ENCODE measurements at regions not wholly inside any gene's neighbourhood (a gene's known extent, or its start where the extent isn't known, plus 50 kb on each side); places are given as distances from the start of the nearest gene placed in this dataset.

DNA sequence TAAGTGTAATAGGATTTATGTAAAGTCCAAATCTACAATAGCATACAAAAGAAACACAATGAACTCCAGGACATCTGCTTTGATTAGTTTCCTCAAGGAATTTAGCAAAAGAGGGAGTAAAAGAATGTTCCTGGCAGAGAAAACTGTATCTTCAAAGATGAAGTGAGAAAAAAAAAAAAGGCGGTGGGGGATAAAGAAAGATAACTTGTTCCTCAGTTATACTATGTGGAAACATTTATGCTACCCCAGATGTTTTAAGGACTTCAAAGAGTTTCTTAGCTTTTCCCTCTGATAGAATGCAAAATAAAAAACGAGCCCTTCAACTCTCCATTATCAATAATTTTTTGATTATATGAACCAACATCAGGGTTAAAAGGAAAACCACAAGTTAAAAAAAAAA lies 908.9 kb upstream of the ADGRL2 start:
- BruUV-seq (replicated peaks) = no TSS peak
- CTCF ChIA-PET = no interaction called here
- TF ChIP-seq, protein P1, sequence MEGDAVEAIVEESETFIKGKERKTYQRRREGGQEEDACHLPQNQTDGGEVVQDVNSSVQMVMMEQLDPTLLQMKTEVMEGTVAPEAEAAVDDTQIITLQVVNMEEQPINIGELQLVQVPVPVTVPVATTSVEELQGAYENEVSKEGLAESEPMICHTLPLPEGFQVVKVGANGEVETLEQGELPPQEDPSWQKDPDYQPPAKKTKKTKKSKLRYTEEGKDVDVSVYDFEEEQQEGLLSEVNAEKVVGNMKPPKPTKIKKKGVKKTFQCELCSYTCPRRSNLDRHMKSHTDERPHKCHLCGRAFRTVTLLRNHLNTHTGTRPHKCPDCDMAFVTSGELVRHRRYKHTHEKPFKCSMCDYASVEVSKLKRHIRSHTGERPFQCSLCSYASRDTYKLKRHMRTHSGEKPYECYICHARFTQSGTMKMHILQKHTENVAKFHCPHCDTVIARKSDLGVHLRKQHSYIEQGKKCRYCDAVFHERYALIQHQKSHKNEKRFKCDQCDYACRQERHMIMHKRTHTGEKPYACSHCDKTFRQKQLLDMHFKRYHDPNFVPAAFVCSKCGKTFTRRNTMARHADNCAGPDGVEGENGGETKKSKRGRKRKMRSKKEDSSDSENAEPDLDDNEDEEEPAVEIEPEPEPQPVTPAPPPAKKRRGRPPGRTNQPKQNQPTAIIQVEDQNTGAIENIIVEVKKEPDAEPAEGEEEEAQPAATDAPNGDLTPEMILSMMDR (conservative IDR thresholded peaks at IDR 0.05; ENCODE audit: low read depth, low read length) = no peak
- no peak for TF ChIP-seq EZH2 (IDR thresholded peaks at IDR 0.05; ENCODE audit: borderline replicate concordance, low read depth, low read length, poor library complexity, severe bottlenecking)
- POLR2A ChIA-PET (ENCODE audit: low non-redundant PET) = no interaction called here
- no peaks in the 10 kb centered on the region for H3K9me3 ChIP-seq (ENCODE audit: low read depth, low read length, poor library complexity, severe bottlenecking)
- no peak for DNase-seq (ENCODE audit: low spot score)
- H3K27ac ChIP-seq (ENCODE audit: low read depth, low read length, poor library complexity, severe bottlenecking) = no peak overlapping the region
- intact Hi-C loops (cut with micrococcal nuclease; ENCODE audit: unreplicated experiment) = no loop called here
- no peak overlapping the region for H3K4me3 ChIP-seq (ENCODE audit: low read depth, low read length, poor library complexity, severe bottlenecking)
- H3K4me1 ChIP-seq (ENCODE audit: insufficient read depth, low read length, poor library complexity, severe bottlenecking) = no peaks in the 10 kb centered on the region
- H3K36me3 ChIP-seq (ENCODE audit: insufficient read depth, low read length, poor library complexity, severe bottlenecking) = no peaks in the 10 kb centered on the region
- H3K27me3 ChIP-seq (replicated peaks; ENCODE audit: insufficient read depth, low read depth, low read length, poor library complexity) = no peaks in the 10 kb centered on the region

DNA sequence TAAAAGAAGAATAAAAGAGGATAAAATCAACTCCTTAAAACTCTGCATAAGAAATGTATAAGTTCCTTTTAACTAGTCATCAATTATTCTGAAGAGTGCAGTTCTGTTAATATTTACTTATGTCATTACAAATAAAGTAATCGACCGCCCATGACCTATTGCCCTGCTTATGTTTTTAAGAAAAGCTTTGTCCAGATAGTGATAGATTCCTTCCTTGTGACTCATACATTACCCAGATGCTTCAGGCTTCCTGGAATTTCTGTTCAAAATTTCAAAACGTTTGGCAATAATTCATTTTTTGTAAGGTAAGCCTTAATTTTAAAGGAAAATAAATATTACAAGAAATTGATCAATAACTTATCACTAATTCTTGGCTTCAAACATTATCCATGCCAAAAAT lies 918.2 kb upstream of the ADGRL2 start:
- Histone ChIP-seq H3K4me1 (ENCODE audit: insufficient read depth, low read length, poor library complexity, severe bottlenecking) (no peaks in the 10 kb centered on the region), H3K9me3 (ENCODE audit: low read depth, low read length, poor library complexity, severe bottlenecking) (no peaks in the 10 kb centered on the region), H3K36me3 (ENCODE audit: insufficient read depth, low read length, poor library complexity, severe bottlenecking) (no peaks in the 10 kb centered on the region), H3K4me3 (ENCODE audit: low read depth, low read length, poor library complexity, severe bottlenecking) (no peak overlapping the region), H3K27ac (ENCODE audit: low read depth, low read length, poor library complexity, severe bottlenecking) (no peak overlapping the region), H3K27me3 (replicated peaks; ENCODE audit: insufficient read depth, low read depth, low read length, poor library complexity) (no peaks in the 10 kb centered on the region)
- intact Hi-C loops (cut with micrococcal nuclease; ENCODE audit: unreplicated experiment) = no loop called here
- CTCF ChIA-PET = no interaction called here
- POLR2A ChIA-PET (ENCODE audit: low non-redundant PET) = no interaction called here
- DNase-seq (ENCODE audit: low spot score) = no peak
- no TSS peak for BruUV-seq (replicated peaks)
- TF ChIP-seq, protein P1 (conservative IDR thresholded peaks at IDR 0.05; ENCODE audit: low read depth, low read length) = no peak
- TF ChIP-seq EZH2 (IDR thresholded peaks at IDR 0.05; ENCODE audit: borderline replicate concordance, low read depth, low read length, poor library complexity, severe bottlenecking) = no peak

DNA sequence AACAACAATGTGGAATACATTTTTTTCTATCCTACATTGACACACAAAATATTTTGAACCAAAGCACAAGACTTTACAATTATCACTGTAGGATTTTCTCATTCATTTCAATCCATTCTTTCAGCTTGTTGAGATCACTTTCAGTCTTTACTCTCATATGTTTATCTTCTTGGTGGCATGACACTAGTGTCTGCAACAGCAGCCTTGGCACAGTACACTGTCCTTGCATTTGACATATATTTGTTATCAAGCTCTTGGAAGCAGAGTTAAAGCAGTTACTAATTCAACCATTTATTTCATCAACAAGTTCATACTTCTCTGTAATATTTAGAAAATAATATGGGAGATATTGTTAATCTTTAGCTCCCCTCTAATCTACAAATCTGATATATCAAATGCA lies 922.4 kb upstream of the ADGRL2 start:
- ChIA-PET POLR2A (ENCODE audit: low non-redundant PET) (no interaction called here), CTCF (no interaction called here)
- no peak overlapping the region for H3K27ac ChIP-seq (ENCODE audit: low read depth, low read length, poor library complexity, severe bottlenecking)
- no peaks in the 10 kb centered on the region for H3K27me3 ChIP-seq (replicated peaks; ENCODE audit: insufficient read depth, low read depth, low read length, poor library complexity)
- no peaks in the 10 kb centered on the region for H3K36me3 ChIP-seq (ENCODE audit: insufficient read depth, low read length, poor library complexity, severe bottlenecking)
- BruUV-seq (replicated peaks) = no TSS peak
- no peak for TF ChIP-seq EZH2 (IDR thresholded peaks at IDR 0.05; ENCODE audit: borderline replicate concordance, low read depth, low read length, poor library complexity, severe bottlenecking)
- TF ChIP-seq, protein P1 (conservative IDR thresholded peaks at IDR 0.05; ENCODE audit: low read depth, low read length) = no peak
- H3K9me3 ChIP-seq (ENCODE audit: low read depth, low read length, poor library complexity, severe bottlenecking) = no peaks in the 10 kb centered on the region
- no peak for DNase-seq (ENCODE audit: low spot score)
- intact Hi-C loops (cut with micrococcal nuclease; ENCODE audit: unreplicated experiment) = no loop called here
- no peaks in the 10 kb centered on the region for H3K4me1 ChIP-seq (ENCODE audit: insufficient read depth, low read length, poor library complexity, severe bottlenecking)
- no peak overlapping the region for H3K4me3 ChIP-seq (ENCODE audit: low read depth, low read length, poor library complexity, severe bottlenecking)

All from A673 (cell line).